CD14-positive monocyte (primary cell): ENCODE measurements at regions not wholly inside any gene's neighbourhood (a gene's known extent, or its start where the extent isn't known, plus 50 kb on each side); places are given as distances from the start of the nearest gene placed in this dataset.

ENCODE experiments used
- DNase-seq, 3 donors: peaks; one replicate each; pipeline ENCODE4 v3.0.0-alpha.2; 2011 to 2022
- H2AFZ ChIP-seq: 2 replicates; pipeline ENCODE4 v1.6.0; 2012; ENCODE audit warnings: mild to moderate bottlenecking, low read depth, low read length, inconsistent platforms; ENCODE audit not compliant: insufficient read depth, poor library complexity, severe bottlenecking
- H3K27ac ChIP-seq, 2 donors: 1 replicate in 1 of 2; 2 replicates in 1 of 2; pipeline ENCODE4 v1.5.1; 2012 to 2013; ENCODE audit warnings: low read length in 2 of 2, control low read depth in 1 of 2, inconsistent platforms in 1 of 2, low read depth in 1 of 2, mild to moderate bottlenecking in 1 of 2
- H3K27me3 ChIP-seq, 2 donors: one replicate each; pipeline versions ENCODE4 v1.6.0 to v1.6.1; 2011 to 2013; ENCODE audit warnings: low read length in 2 of 2; ENCODE audit not compliant: control insufficient read depth in 2 of 2, insufficient read depth in 2 of 2
- H3K36me3 ChIP-seq, 2 donors: replicated peaks in 1 of 2; 1 replicate in 1 of 2; 2 replicates in 1 of 2; pipeline versions ENCODE4 v1.5.1 to v1.6.1; 2012 to 2013; ENCODE audit warnings: low read length in 2 of 2, control low read depth in 1 of 2, inconsistent platforms in 1 of 2, mild to moderate bottlenecking in 1 of 2; ENCODE audit not compliant: insufficient read depth in 2 of 2, control insufficient read depth in 1 of 2
- H3K4me1 ChIP-seq, 2 donors: 1 replicate in 1 of 2; 2 replicates in 1 of 2; pipeline versions ENCODE4 v1.5.1 to v1.6.1; 2012 to 2013; ENCODE audit warnings: low read length in 2 of 2, control low read depth in 1 of 2, inconsistent platforms in 1 of 2, mild to moderate bottlenecking in 1 of 2, moderate library complexity in 1 of 2; ENCODE audit not compliant: insufficient read depth in 2 of 2, control insufficient read depth in 1 of 2
- H3K4me2 ChIP-seq: replicated peaks from 2 replicates; pipeline ENCODE3; 2012; ENCODE audit warnings: low read length, moderate library complexity, mild to moderate bottlenecking; ENCODE audit not compliant: poor library complexity, severe bottlenecking; ENCODE audit errors: extremely low read depth
- H3K4me3 ChIP-seq, 3 experiments: fragments of 200-600 bp in 1 of 3; sonication (generic) in 1 of 3; replicated peaks in 1 of 3; 1 replicate in 2 of 3; 2 replicates in 1 of 3; pipeline ENCODE4 v1.5.1; 2011 to 2013; ENCODE audit warnings: low read length in 3 of 3, mild to moderate bottlenecking in 3 of 3, control low read depth in 2 of 3, low read depth in 2 of 3, inconsistent platforms in 1 of 3, moderate library complexity in 1 of 3
- H3K79me2 ChIP-seq: 2 replicates; pipeline ENCODE4 v1.6.0; 2012; ENCODE audit warnings: mild to moderate bottlenecking, control low read depth, inconsistent platforms, low read length, moderate library complexity; ENCODE audit not compliant: insufficient read depth
- H3K9ac ChIP-seq: 2 replicates; pipeline ENCODE4 v1.6.0; 2017; ENCODE audit warnings: low read length, mild to moderate bottlenecking; ENCODE audit not compliant: insufficient read depth, poor library complexity, severe bottlenecking
- H3K9me3 ChIP-seq, 2 donors: replicated peaks in 1 of 2; 1 replicate in 1 of 2; 2 replicates in 1 of 2; pipeline versions ENCODE4 v1.5.1 to v1.6.1; 2012 to 2013; ENCODE audit warnings: low read length in 2 of 2, control low read depth in 1 of 2; ENCODE audit not compliant: control insufficient read depth in 1 of 2, insufficient read depth in 1 of 2
- H4K20me1 ChIP-seq: 2 replicates; pipeline ENCODE4 v1.6.0; 2012; ENCODE audit warnings: mild to moderate bottlenecking, low read length, control low read depth, moderate library complexity; ENCODE audit not compliant: insufficient read depth
- H3K27ac Mint-ChIP-seq, 7 donors: one replicate each; pipeline ENCODE4 v1.8.0; 2020; ENCODE audit warnings: mild to moderate bottlenecking in 7 of 7, mixed read lengths in 7 of 7, moderate library complexity in 6 of 7, inconsistent platforms in 2 of 7
- H3K27me3 Mint-ChIP-seq, 3 donors: one replicate each; pipeline ENCODE4 v1.8.0; 2021 to 2022; ENCODE audit warnings: low read depth in 3 of 3, mild to moderate bottlenecking in 3 of 3, mixed read lengths in 3 of 3, moderate library complexity in 3 of 3, inconsistent platforms in 1 of 3
- H3K36me3 Mint-ChIP-seq, 2 donors: one replicate each; pipeline ENCODE4 v1.8.0; 2020; ENCODE audit warnings: mixed read lengths in 2 of 2, inconsistent platforms in 1 of 2, mild to moderate bottlenecking in 1 of 2
- H3K4me1 Mint-ChIP-seq: one replicate; pipeline ENCODE4 v1.8.0; 2020; ENCODE audit warnings: mild to moderate bottlenecking, mixed read lengths
- H3K4me3 Mint-ChIP-seq, 2 donors: one replicate each; pipeline ENCODE4 v1.8.0; 2020; ENCODE audit warnings: mild to moderate bottlenecking in 2 of 2, mixed read lengths in 2 of 2, moderate library complexity in 1 of 2
- H3K9me3 Mint-ChIP-seq, 7 donors: one replicate each; pipeline ENCODE4 v1.8.0; 2020 to 2022; ENCODE audit warnings: mixed read lengths in 7 of 7, mild to moderate bottlenecking in 6 of 7, moderate library complexity in 6 of 7, inconsistent platforms in 2 of 7
- CTCF ChIP-seq: fragments of 200-600 bp; IDR thresholded peaks from one replicate; pipeline ENCODE4 v1.8.0; 2022; ENCODE audit warnings: antibody characterized with exemption, mild to moderate bottlenecking
- WGBS: methylation state at CpG from one replicate; pipeline ENCODE4 v1.1.5; 2013; ENCODE audit warnings: missing lambda C conversion rate; ENCODE audit not compliant: insufficient coverage; 5-methylcytosine and 5-hydroxymethylcytosine counted together
- intact Hi-C, 2 donors: fragments of 100-400 bp; cut with micrococcal nuclease; formaldehyde crosslinking; loops; one replicate each; pipeline versions ENCODE4 v1.15.0 to v1.15.1; 2023

GRCh38 chr6:14406614-14407331, 289.2 kb downstream of the CD83 start:
- no peak overlapping the region for H3K4me3 Mint-ChIP-seq
- WGBS, result 91% methylated on average over 5 of the region's 9 CpGs

GRCh38 chr6:14408446-14408845, 290.9 kb downstream of the CD83 start:
- no peaks in the 10 kb centered on the region for H3K4me1 ChIP-seq
- Mint-ChIP-seq H3K27ac (no peak overlapping the region), H3K36me3 (no peaks in the 10 kb centered on the region), H3K4me1 (no peaks in the 10 kb centered on the region), H3K4me3 (no peak overlapping the region), H3K27me3 (peaks cover 0 to 2% (median 0%) of the 10 kb centered on the region in 3 donors), H3K9me3 (peaks cover 0 to 2% (median 0%) of the 10 kb centered on the region in 7 donors)
- H3K4me2 ChIP-seq, result no peak overlapping the region
- 95% methylated on average over 3 of the region's 4 CpGs for WGBS
- H4K20me1 ChIP-seq, result no peaks in the 10 kb centered on the region
- no peaks in the 10 kb centered on the region for H3K36me3 ChIP-seq
- no peak overlapping the region for H3K9ac ChIP-seq
- DNase-seq, result no peak
- no peaks in the 10 kb centered on the region for H3K79me2 ChIP-seq
- no peak overlapping the region for H3K27ac ChIP-seq
- H3K9me3 ChIP-seq, result no peaks in the 10 kb centered on the region
- intact Hi-C loops, result no loop called here
- no peak for TF ChIP-seq CTCF
- H3K27me3 ChIP-seq, result no peaks in the 10 kb centered on the region
- H2AFZ ChIP-seq, result no peak overlapping the region
- no peak overlapping the region for H3K4me3 ChIP-seq

More at GRCh38 chr6:14406614-14407331, 289.2 kb downstream of the CD83 start:
- H3K9me3 ChIP-seq, result no peaks in the 10 kb centered on the region
- H3K27me3 Mint-ChIP-seq, result peaks cover 0 to 2% (median 0%) of the 10 kb centered on the region in 3 donors
- H3K4me1 ChIP-seq, result no peaks in the 10 kb centered on the region
- intact Hi-C loops, result no loop called here
- no peak overlapping the region for H3K4me2 ChIP-seq
- no peak for DNase-seq
- no peak for TF ChIP-seq CTCF
- H2AFZ ChIP-seq, result no peak overlapping the region
- no peaks in the 10 kb centered on the region for H4K20me1 ChIP-seq
- H3K79me2 ChIP-seq, result no peaks in the 10 kb centered on the region
- H3K9me3 Mint-ChIP-seq, result peaks cover 0 to 2% (median 1%) of the 10 kb centered on the region in 7 donors
- H3K27me3 ChIP-seq, result no peaks in the 10 kb centered on the region
- no peak overlapping the region for H3K9ac ChIP-seq
- H3K27ac ChIP-seq, result no peak overlapping the region
- H3K36me3 ChIP-seq, result no peaks in the 10 kb centered on the region
- H3K4me3 ChIP-seq, result no peak overlapping the region
- H3K4me1 Mint-ChIP-seq, result no peaks in the 10 kb centered on the region
- H3K27ac Mint-ChIP-seq, result no peak overlapping the region
- H3K36me3 Mint-ChIP-seq, result no peaks in the 10 kb centered on the region
